ENCODE measurements at regions not wholly inside any gene's neighbourhood (a gene's known extent, or its start where the extent isn't known, plus 50 kb on each side); places are given as distances from the start of the nearest gene placed in this dataset.

DNA sequence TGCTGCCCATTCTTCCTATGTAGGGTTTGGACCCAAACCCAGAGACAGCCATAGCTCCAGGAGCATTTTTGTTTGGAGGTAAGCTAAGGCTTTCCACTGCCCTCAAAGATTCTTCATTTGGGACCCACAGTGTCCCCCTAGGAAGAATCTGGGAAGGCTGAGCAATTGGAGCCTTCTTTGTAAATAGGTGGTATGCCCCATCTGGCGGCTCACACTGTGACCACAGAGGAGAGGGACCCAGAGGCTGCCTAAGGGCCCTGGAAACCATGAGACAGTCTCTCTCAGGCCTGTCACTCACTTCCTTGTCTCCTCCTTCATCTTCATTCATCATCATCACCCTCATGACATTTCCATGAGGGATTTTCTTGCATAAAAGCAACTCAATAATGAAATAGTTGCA, 215.4 kb upstream of the OSR1 start:
- FAIRE-seq (no peak), DNase-seq (ENCODE audit: insufficient read length, low spot score) (no peak)
- TF ChIP-seq, protein P1, sequence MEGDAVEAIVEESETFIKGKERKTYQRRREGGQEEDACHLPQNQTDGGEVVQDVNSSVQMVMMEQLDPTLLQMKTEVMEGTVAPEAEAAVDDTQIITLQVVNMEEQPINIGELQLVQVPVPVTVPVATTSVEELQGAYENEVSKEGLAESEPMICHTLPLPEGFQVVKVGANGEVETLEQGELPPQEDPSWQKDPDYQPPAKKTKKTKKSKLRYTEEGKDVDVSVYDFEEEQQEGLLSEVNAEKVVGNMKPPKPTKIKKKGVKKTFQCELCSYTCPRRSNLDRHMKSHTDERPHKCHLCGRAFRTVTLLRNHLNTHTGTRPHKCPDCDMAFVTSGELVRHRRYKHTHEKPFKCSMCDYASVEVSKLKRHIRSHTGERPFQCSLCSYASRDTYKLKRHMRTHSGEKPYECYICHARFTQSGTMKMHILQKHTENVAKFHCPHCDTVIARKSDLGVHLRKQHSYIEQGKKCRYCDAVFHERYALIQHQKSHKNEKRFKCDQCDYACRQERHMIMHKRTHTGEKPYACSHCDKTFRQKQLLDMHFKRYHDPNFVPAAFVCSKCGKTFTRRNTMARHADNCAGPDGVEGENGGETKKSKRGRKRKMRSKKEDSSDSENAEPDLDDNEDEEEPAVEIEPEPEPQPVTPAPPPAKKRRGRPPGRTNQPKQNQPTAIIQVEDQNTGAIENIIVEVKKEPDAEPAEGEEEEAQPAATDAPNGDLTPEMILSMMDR (IDR thresholded peaks at IDR 0.05; ENCODE audit: insufficient read depth, missing control alignments): no peak

DNA sequence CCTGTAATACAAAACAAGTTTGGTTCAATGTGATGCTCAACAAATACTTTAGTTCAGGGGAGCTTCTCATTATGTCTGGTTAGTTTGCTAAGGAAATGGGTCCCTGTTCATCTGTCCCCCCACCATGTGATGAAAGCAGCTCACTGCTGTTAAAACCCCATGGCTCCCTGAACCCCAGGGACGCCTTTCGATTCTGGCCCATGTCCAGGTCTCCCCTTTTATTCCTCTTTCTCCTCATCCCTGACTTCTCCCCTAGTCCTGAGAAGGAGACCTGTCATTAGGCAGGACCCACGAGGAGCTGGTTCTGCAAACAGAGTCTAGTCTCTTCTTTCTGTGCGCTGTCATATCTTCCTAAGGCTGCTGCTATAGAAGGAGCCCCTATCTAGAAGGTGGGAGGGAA, 213.3 kb upstream of the OSR1 start:
- DNase-seq (ENCODE audit: insufficient read length, low spot score) (no peak), FAIRE-seq (no peak)
- TF ChIP-seq, protein P1 (IDR thresholded peaks at IDR 0.05; ENCODE audit: insufficient read depth, missing control alignments): no peak

DNA sequence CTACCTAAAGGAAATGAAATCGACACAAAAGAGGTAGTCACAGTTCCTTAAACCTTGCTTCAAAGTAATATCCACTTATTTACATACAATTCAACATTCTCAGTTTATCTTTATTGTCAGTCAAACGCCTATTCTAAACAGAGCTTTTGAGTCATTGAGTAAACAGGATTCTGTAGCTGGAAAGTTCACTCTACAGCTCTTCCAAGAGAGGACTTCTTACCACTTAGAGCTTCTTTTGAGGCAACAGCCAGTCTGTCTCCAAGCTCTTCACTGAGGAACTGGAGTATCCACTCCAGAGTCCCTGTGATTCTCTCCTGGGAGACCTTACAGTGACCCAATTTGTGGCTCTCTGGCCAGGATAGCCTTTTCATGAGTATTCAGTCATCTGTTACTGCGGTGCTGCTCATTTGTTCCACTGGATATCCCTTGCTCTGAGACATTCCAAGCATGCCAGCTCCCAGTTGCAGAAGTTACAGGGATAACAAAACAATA, 210.9 kb upstream of the OSR1 start:
- TF ChIP-seq, protein P1 (IDR thresholded peaks at IDR 0.05; ENCODE audit: insufficient read depth, missing control alignments): no peak
- DNase-seq (ENCODE audit: insufficient read length, low spot score) (no peak), FAIRE-seq (no peak)

DNA sequence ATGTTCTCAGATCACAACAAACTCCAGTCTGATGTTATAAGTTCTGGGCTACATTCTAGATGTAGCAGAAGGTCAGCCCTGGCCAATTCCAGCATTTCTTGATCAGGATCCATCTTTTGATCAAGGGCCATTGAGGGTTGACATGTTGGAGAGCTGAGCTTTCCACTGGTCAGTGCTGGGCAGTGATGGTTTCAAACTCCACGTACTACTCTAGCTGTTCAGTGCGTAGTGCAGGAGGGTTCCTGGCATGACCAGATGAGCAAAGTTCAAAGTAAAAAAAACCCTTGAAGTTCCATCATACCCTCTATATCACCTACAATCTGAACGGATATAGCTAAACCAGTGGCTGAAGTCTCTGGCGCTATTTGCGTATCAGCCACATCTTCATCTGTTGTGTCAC, 210.4 kb upstream of the OSR1 start:
- FAIRE-seq (no peak), DNase-seq (ENCODE audit: insufficient read length, low spot score) (no peak)
- TF ChIP-seq, protein P1 (IDR thresholded peaks at IDR 0.05; ENCODE audit: insufficient read depth, missing control alignments): no peak

DNA sequence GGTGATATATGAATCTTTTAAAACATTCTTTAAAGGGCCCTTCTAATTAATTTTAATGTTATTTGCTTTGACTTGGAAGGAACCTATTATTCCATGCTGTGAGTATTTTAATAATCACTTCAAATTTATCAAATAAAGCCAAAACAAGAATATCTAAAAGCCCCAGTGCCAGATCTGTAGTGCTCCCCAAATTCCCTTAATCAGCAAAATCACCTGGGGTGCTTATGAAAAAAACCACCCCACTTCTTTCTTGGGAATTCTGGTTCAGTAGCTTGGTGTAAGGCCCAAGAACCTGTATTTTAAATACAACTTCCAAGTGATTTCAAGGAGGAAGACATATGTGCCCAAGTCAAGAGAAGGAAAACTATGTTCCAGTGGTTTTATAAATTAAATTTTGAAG, 202.4 kb upstream of the OSR1 start:
- TF ChIP-seq, protein P1 (IDR thresholded peaks at IDR 0.05; ENCODE audit: insufficient read depth, missing control alignments): no peak
- FAIRE-seq: no peak
- DNase-seq (ENCODE audit: insufficient read length, low spot score): no peak

DNA sequence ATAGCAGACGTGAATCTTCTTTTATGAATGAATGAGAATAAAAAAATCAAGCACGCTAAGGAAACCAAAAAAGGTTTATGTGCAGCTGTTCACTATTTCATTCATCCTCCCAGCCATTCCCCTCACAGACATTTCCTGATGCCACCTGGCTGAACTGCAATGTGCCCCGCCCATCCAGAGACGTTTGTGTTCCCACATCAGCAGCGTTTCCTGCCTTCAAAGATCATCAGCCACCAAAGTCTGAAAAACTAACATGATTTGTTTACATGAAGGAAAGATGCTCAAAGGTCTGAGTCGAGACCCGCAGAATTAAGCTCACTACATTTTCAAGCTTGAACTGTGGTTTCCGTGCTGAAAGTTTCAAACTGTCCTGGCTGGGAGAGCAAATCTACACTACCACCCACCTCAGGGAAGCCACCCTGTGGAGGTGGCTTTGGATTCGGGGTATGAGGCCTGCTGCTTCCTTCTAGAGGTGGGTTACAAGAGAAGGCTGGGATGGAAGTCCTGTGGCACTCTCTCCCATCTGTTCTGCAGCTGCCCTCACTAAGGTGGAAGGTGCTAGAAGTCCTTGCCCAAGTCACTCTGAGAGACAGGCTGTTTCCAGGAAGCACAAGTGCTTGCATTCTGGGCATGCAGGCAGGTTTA, 201.3 kb upstream of the OSR1 start:
- no peak for FAIRE-seq

DNA sequence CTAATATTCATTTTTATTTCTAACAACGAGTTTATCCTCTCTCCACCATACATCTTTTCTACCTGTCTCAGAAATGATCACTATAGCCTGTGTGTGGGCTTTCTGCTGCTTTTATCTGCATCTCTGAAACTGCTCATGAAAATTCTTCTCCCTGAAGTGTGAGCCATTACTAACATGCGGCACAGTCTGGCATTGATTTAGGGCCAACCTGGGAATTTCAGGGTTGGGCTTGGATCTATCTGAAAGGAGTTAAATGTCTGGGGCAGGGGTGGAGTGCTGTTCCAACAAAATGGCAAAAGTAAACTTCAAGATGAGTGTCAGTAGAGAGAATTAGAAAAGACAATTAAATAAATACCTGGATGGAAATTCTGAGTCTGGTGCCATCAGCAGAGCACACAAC, 198.2 kb upstream of the OSR1 start:
- DNase-seq (ENCODE audit: insufficient read length, low spot score) (no peak), FAIRE-seq (no peak)

More for the DNA sequence above, 201.3 kb upstream of the OSR1 start:
- TF ChIP-seq, protein P1 (IDR thresholded peaks at IDR 0.05; ENCODE audit: insufficient read depth, missing control alignments): no peak
- DNase-seq (ENCODE audit: insufficient read length, low spot score): no peak

More for the DNA sequence above, 198.2 kb upstream of the OSR1 start:
- TF ChIP-seq, protein P1 (IDR thresholded peaks at IDR 0.05; ENCODE audit: insufficient read depth, missing control alignments): no peak
